ENCODE measurements at regions not wholly inside any gene's neighbourhood (a gene's known extent, or its start where the extent isn't known, plus 50 kb on each side); places are given as distances from the start of the nearest gene placed in this dataset.
"Not testable (repeated sequence)": the region's sequence is repeated elsewhere in the genome, so short reads cannot be mapped to it uniquely, and the experiment has no call there.

GRCh38 chr16:73403291-73403690 is 355.4 kb upstream of the ZFHX3 start:
- no peak for TF ChIP-seq CTCF (IDR thresholded peaks at IDR 0.05; ENCODE audit: low read depth, low read length, poor library complexity, severe bottlenecking)
- Histone ChIP-seq H3K4me1 (ENCODE audit: control insufficient read depth, low read length) (no peaks in the 10 kb centered on the region), H3K4me2 (ENCODE audit: low read length) (no peak overlapping the region), H3K27me3 (ENCODE audit: control insufficient read depth, low read length) (no peaks in the 10 kb centered on the region), H3F3A (ENCODE audit: control insufficient read depth, insufficient read depth) (no peaks in the 10 kb centered on the region), H3K9me2 (replicated peaks; ENCODE audit: control insufficient read depth, low read length) (no peaks in the 10 kb centered on the region), H4K20me1 (ENCODE audit: control insufficient read depth, insufficient read depth, low read depth, low read length) (no peaks in the 10 kb centered on the region), H3K36me3 (ENCODE audit: control insufficient read depth, low read length) (no peaks in the 10 kb centered on the region), H3K4me3 (ENCODE audit: low read length) (no peak overlapping the region), H3K27ac (ENCODE audit: low read depth, low read length) (no peak overlapping the region), H3K9me3 (ENCODE audit: control insufficient read depth, insufficient read depth, low read length) (no peaks in the 10 kb centered on the region), H3K79me2 (ENCODE audit: control insufficient read depth, low read length) (no peaks in the 10 kb centered on the region)

GRCh38 chr16:73400951-73401350 is 353.0 kb upstream of the ZFHX3 start:
- no peaks in the 10 kb centered on the region for H3K9me2 ChIP-seq (replicated peaks; ENCODE audit: control insufficient read depth, low read length)
- TF ChIP-seq CTCF (IDR thresholded peaks at IDR 0.05; ENCODE audit: low read depth, low read length, poor library complexity, severe bottlenecking) (no peak), EZH2phosphoT487 (IDR thresholded peaks at IDR 0.05; ENCODE audit: borderline replicate concordance, low read length) (no peak)
- H3F3A ChIP-seq (ENCODE audit: control insufficient read depth, insufficient read depth) = no peaks in the 10 kb centered on the region
- H3K27me3 ChIP-seq (ENCODE audit: control insufficient read depth, low read length) = no peaks in the 10 kb centered on the region
- H3K4me3 ChIP-seq (ENCODE audit: low read length) = no peak overlapping the region
- no peaks in the 10 kb centered on the region for H3K4me1 ChIP-seq (ENCODE audit: control insufficient read depth, low read length)
- H4K20me1 ChIP-seq (ENCODE audit: control insufficient read depth, insufficient read depth, low read depth, low read length) = no peaks in the 10 kb centered on the region
- no peak overlapping the region for H3K27ac ChIP-seq (ENCODE audit: low read depth, low read length)
- H3K36me3 ChIP-seq (ENCODE audit: control insufficient read depth, low read length) = no peaks in the 10 kb centered on the region
- no peak overlapping the region for H3K4me2 ChIP-seq (ENCODE audit: low read length)
- H3K9me3 ChIP-seq (ENCODE audit: control insufficient read depth, insufficient read depth, low read length) = no peaks in the 10 kb centered on the region
- no peaks in the 10 kb centered on the region for H3K79me2 ChIP-seq (ENCODE audit: control insufficient read depth, low read length)

GRCh38 chr16:73399997-73400396 is 352.1 kb upstream of the ZFHX3 start:
- Histone ChIP-seq H3K79me2 (ENCODE audit: control insufficient read depth, low read length) (no peaks in the 10 kb centered on the region), H3K36me3 (ENCODE audit: control insufficient read depth, low read length) (no peaks in the 10 kb centered on the region), H3K4me3 (ENCODE audit: low read length) (no peak overlapping the region), H3K27me3 (ENCODE audit: control insufficient read depth, low read length) (no peaks in the 10 kb centered on the region), H3K27ac (ENCODE audit: low read depth, low read length) (no peak overlapping the region), H3F3A (ENCODE audit: control insufficient read depth, insufficient read depth) (no peaks in the 10 kb centered on the region), H3K4me1 (ENCODE audit: control insufficient read depth, low read length) (no peaks in the 10 kb centered on the region), H3K9me2 (replicated peaks; ENCODE audit: control insufficient read depth, low read length) (no peaks in the 10 kb centered on the region), H3K9me3 (ENCODE audit: control insufficient read depth, insufficient read depth, low read length) (no peaks in the 10 kb centered on the region), H4K20me1 (ENCODE audit: control insufficient read depth, insufficient read depth, low read depth, low read length) (no peaks in the 10 kb centered on the region), H3K4me2 (ENCODE audit: low read length) (no peak overlapping the region)
- TF ChIP-seq EZH2phosphoT487 (IDR thresholded peaks at IDR 0.05; ENCODE audit: borderline replicate concordance, low read length) (no peak), CTCF (IDR thresholded peaks at IDR 0.05; ENCODE audit: low read depth, low read length, poor library complexity, severe bottlenecking) (no peak)

GRCh38 chr16:73399486-73399885 is 351.6 kb upstream of the ZFHX3 start:
- Histone ChIP-seq H3K4me3 (ENCODE audit: low read length) (no peak overlapping the region), H3K4me2 (ENCODE audit: low read length) (no peak overlapping the region), H3K27me3 (ENCODE audit: control insufficient read depth, low read length) (no peaks in the 10 kb centered on the region), H3K9me2 (replicated peaks; ENCODE audit: control insufficient read depth, low read length) (no peaks in the 10 kb centered on the region), H3K9me3 (ENCODE audit: control insufficient read depth, insufficient read depth, low read length) (no peaks in the 10 kb centered on the region), H3K27ac (ENCODE audit: low read depth, low read length) (no peak overlapping the region), H3K79me2 (ENCODE audit: control insufficient read depth, low read length) (no peaks in the 10 kb centered on the region), H3F3A (ENCODE audit: control insufficient read depth, insufficient read depth) (no peaks in the 10 kb centered on the region), H3K4me1 (ENCODE audit: control insufficient read depth, low read length) (no peaks in the 10 kb centered on the region), H4K20me1 (ENCODE audit: control insufficient read depth, insufficient read depth, low read depth, low read length) (no peaks in the 10 kb centered on the region), H3K36me3 (ENCODE audit: control insufficient read depth, low read length) (no peaks in the 10 kb centered on the region)
- TF ChIP-seq EZH2phosphoT487 (IDR thresholded peaks at IDR 0.05; ENCODE audit: borderline replicate concordance, low read length) (no peak), CTCF (IDR thresholded peaks at IDR 0.05; ENCODE audit: low read depth, low read length, poor library complexity, severe bottlenecking) (no peak)

- H3K4me1 ChIP-seq (ENCODE audit: control insufficient read depth, low read length); H3K27me3 ChIP-seq (ENCODE audit: control insufficient read depth, low read length); H4K20me1 ChIP-seq (ENCODE audit: control insufficient read depth, insufficient read depth, low read depth, low read length); H3K79me2 ChIP-seq (ENCODE audit: control insufficient read depth, low read length); H3F3A ChIP-seq (ENCODE audit: control insufficient read depth, insufficient read depth); H3K27ac ChIP-seq (ENCODE audit: low read depth, low read length); H3K4me2 ChIP-seq (ENCODE audit: low read length); H3K36me3 ChIP-seq (ENCODE audit: control insufficient read depth, low read length); H3K9me3 ChIP-seq (ENCODE audit: control insufficient read depth, insufficient read depth, low read length); H3K9me2 ChIP-seq (replicated peaks; ENCODE audit: control insufficient read depth, low read length); H3K4me3 ChIP-seq (ENCODE audit: low read length): not testable (repeated sequence)
Observed at GRCh38 chr16:73398604-73399003, 350.7 kb upstream of the ZFHX3 start.

Measured in DOHH2 (cell line).